Esophagus squamous epithelium (tissue), 5 donors: ENCODE measurements at regions not wholly inside any gene's neighbourhood (a gene's known extent, or its start where the extent isn't known, plus 50 kb on each side); places are given as distances from the start of the nearest gene placed in this dataset.

Experiments used
- DNase-seq: peaks from one replicate; lab custom pipeline; 2025; lab: John Stamatoyannopoulos, UW
- H3K27ac ChIP-seq, 4 donors: fragments of 200-600 bp; sonication (generic); one replicate each; pipeline ENCODE4 v1.5.1; 2016 to 2019; ENCODE audit warnings: mild to moderate bottlenecking in 1 of 4
- H3K27me3 ChIP-seq, 4 donors: fragments of 200-600 bp; sonication (generic); 1 replicate in 3 of 4; 2 replicates in 1 of 4; pipeline versions ENCODE4 v1.5.1 to v1.6.0; 2017 to 2021; ENCODE audit warnings: antibody characterized with exemption in 1 of 4
- H3K36me3 ChIP-seq, 3 donors: fragments of 200-600 bp; sonication (generic); one replicate each; pipeline ENCODE4 v1.5.1; 2016 to 2019
- H3K4me1 ChIP-seq, 3 donors: fragments of 200-600 bp; sonication (generic); one replicate each; pipeline ENCODE4 v1.5.1; 2017 to 2019
- H3K4me3 ChIP-seq, 4 donors: fragments of 200-600 bp; sonication (generic); 1 replicate in 3 of 4; 2 replicates in 1 of 4; pipeline ENCODE4 v1.5.1; 2016 to 2019; ENCODE audit warnings: mild to moderate bottlenecking in 2 of 4, moderate library complexity in 1 of 4
- H3K9me3 ChIP-seq, 3 donors: fragments of 200-600 bp; sonication (generic); one replicate each; pipeline ENCODE4 v1.5.1; 2016 to 2019
- CTCF ChIP-seq, 6 experiments: fragments of 450-650 bp in 4 of 6; fragments of 200-600 bp in 2 of 6; sonication (generic) in 2 of 6; IDR thresholded peaks; one replicate each; pipeline ENCODE4 v1.5.1; 2016 to 2019; ENCODE audit warnings: antibody characterized with exemption in 6 of 6, mild to moderate bottlenecking in 4 of 6, moderate library complexity in 4 of 6
- POLR2A ChIP-seq, 4 donors: fragments of 450-650 bp; IDR thresholded peaks; one replicate each; pipeline ENCODE4 v1.6.1; 2017; ENCODE audit warnings: antibody characterized with exemption in 4 of 4, mild to moderate bottlenecking in 4 of 4, moderate library complexity in 3 of 4
- WGBS, 2 donors: methylation state at CpG; one replicate each; pipeline ENCODE4 v1.1.5; 2018; 5-methylcytosine and 5-hydroxymethylcytosine counted together
- intact Hi-C: fragments of 100-400 bp; cut with DNase I; formaldehyde crosslinking; loops from one replicate; pipeline ENCODE4 v1.15.0; 2022
- donor health status: DM: yes; HTN: yes; CAD: no.

GRCh38 chr2:145412155-145412554 is 892.2 kb upstream of the ZEB2 start:
- no peak for DNase-seq

GRCh38 chr2:145411493-145411892 is 891.6 kb upstream of the ZEB2 start:
- no peak for TF ChIP-seq POLR2A (IDR thresholded peaks at IDR 0.05)
- TF ChIP-seq CTCF (IDR thresholded peaks at IDR 0.05): no peak
- DNase-seq: no peak
- no peaks in the 10 kb centered on the region for H3K9me3 ChIP-seq
- WGBS, 2 donors: 44 to 56% methylated on average over 4 of the region's 4 CpGs
- H3K4me1 ChIP-seq: no peaks in the 10 kb centered on the region
- intact Hi-C loops: no loop called here
- H3K4me3 ChIP-seq: no peak overlapping the region
- H3K36me3 ChIP-seq: no peaks in the 10 kb centered on the region
- H3K27me3 ChIP-seq: peaks cover 0 to 39% (median 0%) of the 10 kb centered on the region in 4 donors
- no peak overlapping the region for H3K27ac ChIP-seq

More at GRCh38 chr2:145412155-145412554, 892.2 kb upstream of the ZEB2 start:
- Histone ChIP-seq H3K36me3 (no peaks in the 10 kb centered on the region), H3K4me3 (no peak overlapping the region), H3K27me3 (peaks cover 0 to 35% (median 0%) of the 10 kb centered on the region in 4 donors), H3K4me1 (no peaks in the 10 kb centered on the region), H3K9me3 (no peaks in the 10 kb centered on the region), H3K27ac (no peak overlapping the region)
- TF ChIP-seq CTCF (IDR thresholded peaks at IDR 0.05) (no peak), POLR2A (IDR thresholded peaks at IDR 0.05) (no peak)
- intact Hi-C loops: no loop called here
- 59 to 71% methylated on average over 4 of the region's 4 CpGs for WGBS, 2 donors

- Histone ChIP-seq H3K27ac (no peak overlapping the region), H3K4me3 (no peak overlapping the region), H3K9me3 (no peaks in the 10 kb centered on the region), H3K27me3 (peaks cover 0 to 32% (median 0%) of the 10 kb centered on the region in 4 donors), H3K4me1 (no peaks in the 10 kb centered on the region), H3K36me3 (no peaks in the 10 kb centered on the region)
- TF ChIP-seq CTCF (IDR thresholded peaks at IDR 0.05) (no peak), POLR2A (IDR thresholded peaks at IDR 0.05) (no peak)
- no peak for DNase-seq
- intact Hi-C loops: no loop called here
- 36 to 49% methylated on average over 2 of the region's 2 CpGs for WGBS, 2 donors
These were observed 890.2 kb upstream of the ZEB2 start for GRCh38 chr2:145410086-145410485.

GRCh38 chr2:145408980-145409379 is 889.1 kb upstream of the ZEB2 start:
- H3K27me3 ChIP-seq: peaks cover 0 to 32% (median 0%) of the 10 kb centered on the region in 4 donors
- intact Hi-C loops: no loop called here
- DNase-seq: no peak
- H3K36me3 ChIP-seq: no peaks in the 10 kb centered on the region
- H3K9me3 ChIP-seq: no peaks in the 10 kb centered on the region
- H3K4me3 ChIP-seq: no peak overlapping the region
- H3K27ac ChIP-seq: no peak overlapping the region
- TF ChIP-seq POLR2A (IDR thresholded peaks at IDR 0.05) (no peak), CTCF (IDR thresholded peaks at IDR 0.05) (no peak)
- no peaks in the 10 kb centered on the region for H3K4me1 ChIP-seq

GRCh38 chr2:145404690-145405089 is 884.8 kb upstream of the ZEB2 start:
- no peak overlapping the region for H3K4me3 ChIP-seq
- no peaks in the 10 kb centered on the region for H3K9me3 ChIP-seq
- DNase-seq: no peak
- no peak for TF ChIP-seq POLR2A (IDR thresholded peaks at IDR 0.05)
- H3K4me1 ChIP-seq: no peaks in the 10 kb centered on the region
- intact Hi-C loops: no loop called here
- H3K36me3 ChIP-seq: no peaks in the 10 kb centered on the region
- H3K27me3 ChIP-seq: peaks cover 0 to 34% (median 0%) of the 10 kb centered on the region in 4 donors
- H3K27ac ChIP-seq: no peak overlapping the region
- WGBS, 2 donors: 53 to 81% methylated on average over 1 of the region's 1 CpG

GRCh38 chr2:145402706-145403277 is 882.9 kb upstream of the ZEB2 start:
- WGBS, 2 donors: 74 to 78% methylated on average over 2 of the region's 2 CpGs
- Histone ChIP-seq H3K4me1 (no peaks in the 10 kb centered on the region), H3K4me3 (no peak overlapping the region), H3K9me3 (no peaks in the 10 kb centered on the region), H3K36me3 (no peaks in the 10 kb centered on the region), H3K27me3 (peaks cover 0 to 27% (median 0%) of the 10 kb centered on the region in 4 donors), H3K27ac (no peak overlapping the region)
- DNase-seq: no peak
- no peak for TF ChIP-seq CTCF (IDR thresholded peaks at IDR 0.05)
- TF ChIP-seq POLR2A (IDR thresholded peaks at IDR 0.05): no peak
- intact Hi-C loops: no loop called here
